ENCODE measurements at regions not wholly inside any gene's neighbourhood (a gene's known extent, or its start where the extent isn't known, plus 50 kb on each side); places are given as distances from the start of the nearest gene placed in this dataset.

DNA sequence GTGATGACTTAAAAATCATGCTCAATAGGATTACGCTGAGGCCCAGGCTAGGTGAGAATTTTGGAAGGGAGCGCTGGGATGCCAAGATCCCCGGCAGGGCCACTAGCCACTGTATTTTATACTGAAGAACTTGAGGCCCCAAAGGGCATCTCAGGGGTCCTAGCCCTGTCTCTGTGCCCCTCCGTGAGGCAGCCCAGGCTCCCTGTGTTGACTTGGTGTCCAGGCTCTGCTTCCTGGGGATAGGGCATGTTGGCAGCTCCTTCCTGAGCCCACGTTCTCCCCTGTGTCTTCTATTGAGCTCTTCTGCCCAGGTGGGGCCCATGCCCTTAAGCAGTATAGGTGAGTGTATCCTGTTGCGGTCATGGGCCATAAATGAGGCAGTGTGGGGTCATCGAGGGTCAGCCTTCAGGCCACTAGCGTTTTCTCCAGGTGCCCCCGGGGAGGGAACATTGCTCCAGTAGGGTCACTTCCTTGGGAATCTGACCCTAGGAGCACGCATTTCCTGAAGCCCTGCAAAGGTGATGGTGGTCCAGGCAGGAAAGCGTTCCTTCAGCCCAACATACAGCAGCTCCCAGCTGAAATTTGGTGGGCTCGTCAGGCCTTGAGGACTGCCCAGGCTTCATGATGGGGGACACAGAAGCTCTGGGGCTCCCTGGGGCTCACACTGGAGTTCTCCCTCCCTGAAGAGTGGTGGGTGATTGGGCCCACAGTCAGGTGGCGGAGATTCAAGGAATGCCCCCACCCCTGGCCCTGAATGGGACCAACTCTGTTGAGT lies 189.4 kb downstream of the UBE3A start:
- Histone ChIP-seq H3K9ac (ENCODE audit: insufficient read depth in 1 of 2, low read depth in 2 of 2, low read length in 2 of 2) (no peak overlapping the region), H3K4me3 (no peak overlapping the region), H3K9me3 (replicated peaks; ENCODE audit: control insufficient read depth, insufficient read depth, low read depth, low read length) (no peaks in the 10 kb centered on the region), H3K4me2 (ENCODE audit: insufficient read depth, low read length) (no peak overlapping the region), H3K79me2 (ENCODE audit: control insufficient read depth, insufficient read depth, low read length) (no peaks in the 10 kb centered on the region), H3K9me1 (ENCODE audit: control insufficient read depth, insufficient read depth, low read length) (no peaks in the 10 kb centered on the region), H3K27ac (ENCODE audit: extremely low read depth, low read depth, low read length) (no peak overlapping the region), H3K4me1 (replicated peaks in 1 of 2; ENCODE audit: control insufficient read depth in 2 of 2, insufficient read depth in 2 of 2, low read length in 2 of 2) (no peaks in the 10 kb centered on the region), H3K27me3 (ENCODE audit: control insufficient read depth in 2 of 2, insufficient read depth in 2 of 2, low read length in 2 of 2) (no peaks in the 10 kb centered on the region), H4K20me1 (replicated peaks; ENCODE audit: control insufficient read depth, insufficient read depth, low read length) (no peaks in the 10 kb centered on the region), H3K36me3 (ENCODE audit: control insufficient read depth, insufficient read depth, low read length) (no peaks in the 10 kb centered on the region), H2AFZ (ENCODE audit: low read depth, low read length) (no peak overlapping the region)
- in situ Hi-C loops (cut with MboI) (no loop called here), intact Hi-C loops (cut with micrococcal nuclease) (no loop called here)
- WGBS (ENCODE audit: insufficient coverage, low coverage, missing lambda C conversion rate): under 1% methylated on average over 12 of the region's 13 CpGs
- FAIRE-seq (no peak), DNase-seq (ENCODE audit: extremely low read depth in 1 of 4, low spot score in 3 of 4) (no peak), ATAC-seq (no peak)
- POLR2A ChIA-PET: interaction anchor here (0.6 kb wide), 1 partner anchor 127 kb away, joined by 3 read pairs; no protein-coding TSS in a partner anchor
- CTCF ChIA-PET (ENCODE audit: low intra/inter-chr PET ratio): no interaction called here
- BruUV-seq (replicated peaks): no TSS peak
- no peak for TF ChIP-seq MAFG (tag; conservative IDR thresholded peaks at IDR 0.05)
- no peak for TF ChIP-seq KDM5B (IDR thresholded peaks at IDR 0.05; ENCODE audit: insufficient replicate concordance, low read depth, low read length)

GRCh38 chr15:25250011-25250596 lies 188.7 kb downstream of the UBE3A start:
- in situ Hi-C loops (cut with MboI): no loop called here
- ChIA-PET CTCF (ENCODE audit: low intra/inter-chr PET ratio) (no interaction called here), POLR2A (interaction anchor here (0.6 kb wide), 1 partner anchor 127 kb away, joined by 3 read pairs; no protein-coding TSS in a partner anchor)
- no peak overlapping the region for H3K9ac ChIP-seq (ENCODE audit: insufficient read depth in 1 of 2, low read depth in 2 of 2, low read length in 2 of 2)
- H3K4me1 ChIP-seq (replicated peaks in 1 of 2; ENCODE audit: control insufficient read depth in 2 of 2, insufficient read depth in 2 of 2, low read length in 2 of 2): no peaks in the 10 kb centered on the region
- ATAC-seq (no peak), FAIRE-seq (no peak), DNase-seq (ENCODE audit: extremely low read depth in 1 of 4, low spot score in 3 of 4) (no peak)
- no TSS peak for BruUV-seq (replicated peaks)
- H4K20me1 ChIP-seq (replicated peaks; ENCODE audit: control insufficient read depth, insufficient read depth, low read length): no peaks in the 10 kb centered on the region
- no peak overlapping the region for H3K27ac ChIP-seq (ENCODE audit: extremely low read depth, low read depth, low read length)
- no peak overlapping the region for H2AFZ ChIP-seq (ENCODE audit: low read depth, low read length)
- no peak overlapping the region for H3K4me3 ChIP-seq
- WGBS (ENCODE audit: insufficient coverage, low coverage, missing lambda C conversion rate): 0% methylated on average over 5 of the region's 5 CpGs
- H3K36me3 ChIP-seq (ENCODE audit: control insufficient read depth, insufficient read depth, low read length): no peaks in the 10 kb centered on the region
- no peaks in the 10 kb centered on the region for H3K79me2 ChIP-seq (ENCODE audit: control insufficient read depth, insufficient read depth, low read length)
- no peaks in the 10 kb centered on the region for H3K27me3 ChIP-seq (ENCODE audit: control insufficient read depth in 2 of 2, insufficient read depth in 2 of 2, low read length in 2 of 2)
- H3K4me2 ChIP-seq (ENCODE audit: insufficient read depth, low read length): no peak overlapping the region
- intact Hi-C loops (cut with micrococcal nuclease): no loop called here
- H3K9me1 ChIP-seq (ENCODE audit: control insufficient read depth, insufficient read depth, low read length): no peaks in the 10 kb centered on the region
- no peaks in the 10 kb centered on the region for H3K9me3 ChIP-seq (replicated peaks; ENCODE audit: control insufficient read depth, insufficient read depth, low read depth, low read length)
- TF ChIP-seq E2F4 (CRISPR knock-in tag; IDR thresholded peaks at IDR 0.05; ENCODE audit: low read depth): no peak
- no peak for TF ChIP-seq CREB3 (tag; conservative IDR thresholded peaks at IDR 0.05; ENCODE audit: low read depth)
- TF ChIP-seq, protein P1, sequence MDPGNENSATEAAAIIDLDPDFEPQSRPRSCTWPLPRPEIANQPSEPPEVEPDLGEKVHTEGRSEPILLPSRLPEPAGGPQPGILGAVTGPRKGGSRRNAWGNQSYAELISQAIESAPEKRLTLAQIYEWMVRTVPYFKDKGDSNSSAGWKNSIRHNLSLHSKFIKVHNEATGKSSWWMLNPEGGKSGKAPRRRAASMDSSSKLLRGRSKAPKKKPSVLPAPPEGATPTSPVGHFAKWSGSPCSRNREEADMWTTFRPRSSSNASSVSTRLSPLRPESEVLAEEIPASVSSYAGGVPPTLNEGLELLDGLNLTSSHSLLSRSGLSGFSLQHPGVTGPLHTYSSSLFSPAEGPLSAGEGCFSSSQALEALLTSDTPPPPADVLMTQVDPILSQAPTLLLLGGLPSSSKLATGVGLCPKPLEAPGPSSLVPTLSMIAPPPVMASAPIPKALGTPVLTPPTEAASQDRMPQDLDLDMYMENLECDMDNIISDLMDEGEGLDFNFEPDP (CRISPR knock-in tag; IDR thresholded peaks at IDR 0.05): no peak
